ENCODE measurements at regions not wholly inside any gene's neighbourhood (a gene's known extent, or its start where the extent isn't known, plus 50 kb on each side); places are given as distances from the start of the nearest gene placed in this dataset.

- TF ChIP-seq CTCF (IDR thresholded peaks at IDR 0.05), result peak; percentile 76
- no peak for TF ChIP-seq EZH2 (IDR thresholded peaks at IDR 0.05)
- no peak for TF ChIP-seq EZH2phosphoT487 (IDR thresholded peaks at IDR 0.05)
Observed at GRCh38 chr9:29211580-29212396, 1638.5 kb upstream of the C9orf72 start.

Data from neural progenitor cell (in vitro differentiated cells).